GM12878 (cell line): ENCODE measurements at regions not wholly inside any gene's neighbourhood (a gene's known extent, or its start where the extent isn't known, plus 50 kb on each side); places are given as distances from the start of the nearest gene placed in this dataset.

ENCODE experiments used
- ETV6 ChIP-seq, 2 experiments: fragments of 450-650 bp in 1 of 2; IDR thresholded peaks in 1 of 2; conservative IDR thresholded peaks in 1 of 2; 2 replicates each; pipeline ENCODE4 v1.6.1; 2014; ENCODE audit warnings: antibody characterized with exemption in 1 of 2, borderline replicate concordance in 1 of 2, low read depth in 1 of 2, mild to moderate bottlenecking in 1 of 2, moderate library complexity in 1 of 2
- FOXM1 ChIP-seq: IDR thresholded peaks from 2 replicates; pipeline ENCODE4 v1.6.1; 2012; ENCODE audit warnings: low read depth, mild to moderate bottlenecking, inconsistent platforms, low read length, moderate library complexity
- GATAD2B ChIP-seq: fragments of 450-650 bp; conservative IDR thresholded peaks from 2 replicates; pipeline ENCODE4 v1.6.1; 2017; ENCODE audit warnings: low read depth, mild to moderate bottlenecking, moderate library complexity
- HDGF ChIP-seq: fragments of 450-650 bp; IDR thresholded peaks from 2 replicates; pipeline ENCODE4 v1.6.1; 2016; ENCODE audit warnings: antibody characterized with exemption
- KDM1A ChIP-seq: fragments of 200-600 bp; sonication (generic); IDR thresholded peaks from 2 replicates; pipeline ENCODE4 v1.6.1; 2016; ENCODE audit warnings: borderline replicate concordance
- NR2C1 ChIP-seq: fragments of 450-650 bp; IDR thresholded peaks from 2 replicates; pipeline ENCODE4 v1.6.1; 2017; ENCODE audit warnings: antibody characterized with exemption, mild to moderate bottlenecking, moderate library complexity
- NR2F1 ChIP-seq: fragments of 450-650 bp; conservative IDR thresholded peaks from 2 replicates; pipeline ENCODE4 v1.6.1; 2017; ENCODE audit warnings: mild to moderate bottlenecking
- RB1 ChIP-seq: fragments of 450-650 bp; formaldehyde crosslinking; IDR thresholded peaks from 2 replicates; pipeline ENCODE4 v1.6.1; 2017; ENCODE audit warnings: mild to moderate bottlenecking, borderline replicate concordance
- ZSCAN29 ChIP-seq: fragments of 450-650 bp; IDR thresholded peaks from 2 replicates; pipeline ENCODE4 v1.6.1; 2017; ENCODE audit warnings: mild to moderate bottlenecking, moderate library complexity
- TF ChIP-seq, protein P1 (sequence below): fragments of 450-650 bp; IDR thresholded peaks from 2 replicates; pipeline ENCODE4 v1.6.1; 2016; ENCODE audit warnings: mild to moderate bottlenecking, moderate library complexity, borderline replicate concordance
- TF ChIP-seq, protein P2 (sequence below): fragments of 450-650 bp; IDR thresholded peaks from 2 replicates; pipeline ENCODE4 v1.6.1; 2017; ENCODE audit warnings: low read depth, mild to moderate bottlenecking, moderate library complexity
- TF ChIP-seq, protein P3 (sequence below): IDR thresholded peaks from 2 replicates; pipeline ENCODE4 v1.6.1; 2011; ENCODE audit warnings: borderline replicate concordance, low read depth, mild to moderate bottlenecking, moderate library complexity, low read length; ENCODE audit not compliant: insufficient read depth, poor library complexity, severe bottlenecking
- TF ChIP-seq, protein P4 (sequence below): fragments of 450-650 bp; IDR thresholded peaks from 2 replicates; pipeline ENCODE4 v1.6.1; 2017; ENCODE audit warnings: mild to moderate bottlenecking, moderate library complexity

DNA sequence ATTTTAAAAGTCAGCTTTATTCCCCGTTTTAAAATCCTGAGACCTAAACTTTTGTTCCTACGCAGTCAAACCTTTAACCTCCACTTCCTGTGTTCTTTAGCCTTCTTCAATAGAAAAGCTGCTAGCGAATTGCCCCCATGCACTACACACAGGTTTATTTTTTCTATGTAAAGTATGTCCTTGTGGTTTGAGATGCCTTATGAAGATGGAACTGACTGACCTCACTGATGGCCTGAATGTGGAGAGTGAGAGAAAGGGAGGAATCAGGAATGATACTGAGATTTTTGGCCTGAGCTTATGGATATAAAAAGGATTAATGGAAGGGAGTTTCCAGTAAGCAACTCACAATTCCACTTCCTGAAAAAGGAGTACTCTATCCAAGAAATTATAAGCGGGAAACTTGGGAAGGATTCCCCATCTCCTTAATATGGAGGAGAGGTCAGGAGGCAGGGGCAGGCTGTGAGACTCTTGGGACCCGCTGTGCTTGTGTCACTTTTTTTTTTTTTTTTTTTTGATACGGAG lies 89.5 kb downstream of the UGCG start (continued):
- TF ChIP-seq, protein P1, sequence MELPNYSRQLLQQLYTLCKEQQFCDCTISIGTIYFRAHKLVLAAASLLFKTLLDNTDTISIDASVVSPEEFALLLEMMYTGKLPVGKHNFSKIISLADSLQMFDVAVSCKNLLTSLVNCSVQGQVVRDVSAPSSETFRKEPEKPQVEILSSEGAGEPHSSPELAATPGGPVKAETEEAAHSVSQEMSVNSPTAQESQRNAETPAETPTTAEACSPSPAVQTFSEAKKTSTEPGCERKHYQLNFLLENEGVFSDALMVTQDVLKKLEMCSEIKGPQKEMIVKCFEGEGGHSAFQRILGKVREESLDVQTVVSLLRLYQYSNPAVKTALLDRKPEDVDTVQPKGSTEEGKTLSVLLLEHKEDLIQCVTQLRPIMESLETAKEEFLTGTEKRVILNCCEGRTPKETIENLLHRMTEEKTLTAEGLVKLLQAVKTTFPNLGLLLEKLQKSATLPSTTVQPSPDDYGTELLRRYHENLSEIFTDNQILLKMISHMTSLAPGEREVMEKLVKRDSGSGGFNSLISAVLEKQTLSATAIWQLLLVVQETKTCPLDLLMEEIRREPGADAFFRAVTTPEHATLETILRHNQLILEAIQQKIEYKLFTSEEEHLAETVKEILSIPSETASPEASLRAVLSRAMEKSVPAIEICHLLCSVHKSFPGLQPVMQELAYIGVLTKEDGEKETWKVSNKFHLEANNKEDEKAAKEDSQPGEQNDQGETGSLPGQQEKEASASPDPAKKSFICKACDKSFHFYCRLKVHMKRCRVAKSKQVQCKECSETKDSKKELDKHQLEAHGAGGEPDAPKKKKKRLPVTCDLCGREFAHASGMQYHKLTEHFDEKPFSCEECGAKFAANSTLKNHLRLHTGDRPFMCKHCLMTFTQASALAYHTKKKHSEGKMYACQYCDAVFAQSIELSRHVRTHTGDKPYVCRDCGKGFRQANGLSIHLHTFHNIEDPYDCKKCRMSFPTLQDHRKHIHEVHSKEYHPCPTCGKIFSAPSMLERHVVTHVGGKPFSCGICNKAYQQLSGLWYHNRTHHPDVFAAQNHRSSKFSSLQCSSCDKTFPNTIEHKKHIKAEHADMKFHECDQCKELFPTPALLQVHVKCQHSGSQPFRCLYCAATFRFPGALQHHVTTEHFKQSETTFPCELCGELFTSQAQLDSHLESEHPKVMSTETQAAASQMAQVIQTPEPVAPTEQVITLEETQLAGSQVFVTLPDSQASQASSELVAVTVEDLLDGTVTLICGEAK: peak; percentile 39; the same call in 1 of the 2 replicates
- TF ChIP-seq FOXM1 (no peak), HDGF (no peak), ETV6 (conservative IDR thresholded peaks at IDR 0.05 in 1 of 2, IDR thresholded peaks at IDR 0.05 in 1 of 2; ENCODE audit: borderline replicate concordance in 1 of 2, low read depth in 1 of 2) (no peak), GATAD2B (no peak), NR2F1 (peak; percentile 70), RB1 (no peak), KDM1A (no peak), NR2C1 (peak; percentile 48; the same call in 1 of the 2 replicates), ZSCAN29 (no peak)
- TF ChIP-seq, protein P2, sequence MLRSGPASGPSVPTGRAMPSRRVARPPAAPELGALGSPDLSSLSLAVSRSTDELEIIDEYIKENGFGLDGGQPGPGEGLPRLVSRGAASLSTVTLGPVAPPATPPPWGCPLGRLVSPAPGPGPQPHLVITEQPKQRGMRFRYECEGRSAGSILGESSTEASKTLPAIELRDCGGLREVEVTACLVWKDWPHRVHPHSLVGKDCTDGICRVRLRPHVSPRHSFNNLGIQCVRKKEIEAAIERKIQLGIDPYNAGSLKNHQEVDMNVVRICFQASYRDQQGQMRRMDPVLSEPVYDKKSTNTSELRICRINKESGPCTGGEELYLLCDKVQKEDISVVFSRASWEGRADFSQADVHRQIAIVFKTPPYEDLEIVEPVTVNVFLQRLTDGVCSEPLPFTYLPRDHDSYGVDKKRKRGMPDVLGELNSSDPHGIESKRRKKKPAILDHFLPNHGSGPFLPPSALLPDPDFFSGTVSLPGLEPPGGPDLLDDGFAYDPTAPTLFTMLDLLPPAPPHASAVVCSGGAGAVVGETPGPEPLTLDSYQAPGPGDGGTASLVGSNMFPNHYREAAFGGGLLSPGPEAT: peak; percentile 39; the same call in 1 of the 2 replicates
- TF ChIP-seq, protein P3, sequence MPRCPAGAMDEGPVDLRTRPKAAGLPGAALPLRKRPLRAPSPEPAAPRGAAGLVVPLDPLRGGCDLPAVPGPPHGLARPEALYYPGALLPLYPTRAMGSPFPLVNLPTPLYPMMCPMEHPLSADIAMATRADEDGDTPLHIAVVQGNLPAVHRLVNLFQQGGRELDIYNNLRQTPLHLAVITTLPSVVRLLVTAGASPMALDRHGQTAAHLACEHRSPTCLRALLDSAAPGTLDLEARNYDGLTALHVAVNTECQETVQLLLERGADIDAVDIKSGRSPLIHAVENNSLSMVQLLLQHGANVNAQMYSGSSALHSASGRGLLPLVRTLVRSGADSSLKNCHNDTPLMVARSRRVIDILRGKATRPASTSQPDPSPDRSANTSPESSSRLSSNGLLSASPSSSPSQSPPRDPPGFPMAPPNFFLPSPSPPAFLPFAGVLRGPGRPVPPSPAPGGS: no peak
- TF ChIP-seq, protein P4, sequence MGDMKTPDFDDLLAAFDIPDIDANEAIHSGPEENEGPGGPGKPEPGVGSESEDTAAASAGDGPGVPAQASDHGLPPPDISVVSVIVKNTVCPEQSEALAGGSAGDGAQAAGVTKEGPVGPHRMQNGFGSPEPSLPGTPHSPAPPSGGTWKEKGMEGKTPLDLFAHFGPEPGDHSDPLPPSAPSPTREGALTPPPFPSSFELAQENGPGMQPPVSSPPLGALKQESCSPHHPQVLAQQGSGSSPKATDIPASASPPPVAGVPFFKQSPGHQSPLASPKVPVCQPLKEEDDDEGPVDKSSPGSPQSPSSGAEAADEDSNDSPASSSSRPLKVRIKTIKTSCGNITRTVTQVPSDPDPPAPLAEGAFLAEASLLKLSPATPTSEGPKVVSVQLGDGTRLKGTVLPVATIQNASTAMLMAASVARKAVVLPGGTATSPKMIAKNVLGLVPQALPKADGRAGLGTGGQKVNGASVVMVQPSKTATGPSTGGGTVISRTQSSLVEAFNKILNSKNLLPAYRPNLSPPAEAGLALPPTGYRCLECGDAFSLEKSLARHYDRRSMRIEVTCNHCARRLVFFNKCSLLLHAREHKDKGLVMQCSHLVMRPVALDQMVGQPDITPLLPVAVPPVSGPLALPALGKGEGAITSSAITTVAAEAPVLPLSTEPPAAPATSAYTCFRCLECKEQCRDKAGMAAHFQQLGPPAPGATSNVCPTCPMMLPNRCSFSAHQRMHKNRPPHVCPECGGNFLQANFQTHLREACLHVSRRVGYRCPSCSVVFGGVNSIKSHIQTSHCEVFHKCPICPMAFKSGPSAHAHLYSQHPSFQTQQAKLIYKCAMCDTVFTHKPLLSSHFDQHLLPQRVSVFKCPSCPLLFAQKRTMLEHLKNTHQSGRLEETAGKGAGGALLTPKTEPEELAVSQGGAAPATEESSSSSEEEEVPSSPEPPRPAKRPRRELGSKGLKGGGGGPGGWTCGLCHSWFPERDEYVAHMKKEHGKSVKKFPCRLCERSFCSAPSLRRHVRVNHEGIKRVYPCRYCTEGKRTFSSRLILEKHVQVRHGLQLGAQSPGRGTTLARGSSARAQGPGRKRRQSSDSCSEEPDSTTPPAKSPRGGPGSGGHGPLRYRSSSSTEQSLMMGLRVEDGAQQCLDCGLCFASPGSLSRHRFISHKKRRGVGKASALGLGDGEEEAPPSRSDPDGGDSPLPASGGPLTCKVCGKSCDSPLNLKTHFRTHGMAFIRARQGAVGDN: peak; percentile 46
